Esophagus muscularis mucosa (tissue), 4 donors: ENCODE measurements at regions not wholly inside any gene's neighbourhood (a gene's known extent, or its start where the extent isn't known, plus 50 kb on each side); places are given as distances from the start of the nearest gene placed in this dataset.

Source experiments
- DNase-seq: peaks from one replicate; pipeline ENCODE4 v3.0.0-alpha.2; 2017; ENCODE audit errors: extremely low spot score
- H3K27ac ChIP-seq, 4 donors: fragments of 200-600 bp; sonication (generic); replicated peaks in 1 of 4; 1 replicate in 3 of 4; 2 replicates in 1 of 4; pipeline ENCODE4 v1.5.1; 2016 to 2019; ENCODE audit warnings: mild to moderate bottlenecking in 1 of 4
- H3K27me3 ChIP-seq, 4 donors: fragments of 200-600 bp; sonication (generic); one replicate each; pipeline versions ENCODE4 v1.5.1 to v1.6.0; 2016 to 2019
- H3K36me3 ChIP-seq, 4 donors: fragments of 200-600 bp; sonication (generic); one replicate each; pipeline ENCODE4 v1.5.1; 2016 to 2019
- H3K4me1 ChIP-seq, 4 donors: fragments of 200-600 bp; sonication (generic); one replicate each; pipeline ENCODE4 v1.5.1; 2016 to 2019
- H3K4me3 ChIP-seq, 4 donors: fragments of 200-600 bp; sonication (generic); 1 replicate in 2 of 4; 2 replicates in 2 of 4; pipeline ENCODE4 v1.5.1; 2016 to 2019; ENCODE audit warnings: mild to moderate bottlenecking in 4 of 4, moderate library complexity in 1 of 4
- H3K9me3 ChIP-seq, 4 donors: fragments of 200-600 bp; sonication (generic); 1 replicate in 3 of 4; 2 replicates in 1 of 4; pipeline ENCODE4 v1.5.1; 2016 to 2019
- EP300 ChIP-seq: sonication (generic); formaldehyde crosslinking; IDR thresholded peaks from one replicate; pipeline ENCODE4 v1.6.1; 2017; ENCODE audit warnings: antibody characterized with exemption
- POLR2A ChIP-seq: fragments of 450-650 bp; IDR thresholded peaks from one replicate; pipeline ENCODE4 v1.6.1; 2017; ENCODE audit warnings: antibody characterized with exemption, moderate library complexity, mild to moderate bottlenecking, low read depth
- POLR2AphosphoS5 ChIP-seq, 2 donors: sonication (generic); formaldehyde crosslinking; IDR thresholded peaks; one replicate each; pipeline ENCODE4 v1.6.1; 2017; ENCODE audit warnings: antibody characterized with exemption in 2 of 2
- WGBS: methylation state at CpG from one replicate; pipeline ENCODE4 v1.1.5; 2018; 5-methylcytosine and 5-hydroxymethylcytosine counted together
- intact Hi-C: fragments of 100-400 bp; cut with DNase I; formaldehyde crosslinking; loops from one replicate; pipeline ENCODE4 v1.15.1; 2023
- TF ChIP-seq, protein P1 (sequence below), 3 experiments: fragments of 200-600 bp in 2 of 3; fragments of 450-650 bp in 1 of 3; sonication (generic) in 2 of 3; IDR thresholded peaks; one replicate each; pipeline ENCODE4 v1.5.1; 2017 to 2019; ENCODE audit warnings: antibody characterized with exemption in 3 of 3, mild to moderate bottlenecking in 2 of 3, moderate library complexity in 1 of 3

DNA sequence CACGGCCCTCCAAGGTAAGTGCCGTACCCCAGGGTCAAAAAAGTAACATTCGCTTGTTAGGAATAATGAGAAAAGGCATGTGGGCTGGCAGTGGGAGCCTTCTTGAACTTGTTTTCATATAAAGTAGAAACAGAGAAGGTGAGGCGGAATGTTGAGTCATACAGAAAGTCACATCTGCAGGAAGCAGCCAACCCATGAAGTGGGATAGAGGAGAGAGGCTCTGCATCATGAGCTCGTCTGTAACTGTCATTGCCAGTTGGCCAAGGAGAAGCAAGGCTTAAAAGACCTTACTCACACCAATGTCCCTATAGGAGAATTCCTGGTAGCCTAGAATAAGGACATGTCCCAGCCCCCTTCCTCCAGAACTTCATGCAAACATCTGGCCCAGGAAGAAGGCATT, 253.3 kb downstream of the BUD13 start:
- Histone ChIP-seq H3K27ac (no peak overlapping the region), H3K9me3 (no peaks in the 10 kb centered on the region), H3K4me3 (no peak overlapping the region), H3K36me3 (no peaks in the 10 kb centered on the region), H3K27me3 (peaks cover 0 to 16% (median 0%) of the 10 kb centered on the region in 4 donors), H3K4me1 (no peaks in the 10 kb centered on the region)
- no peak for TF ChIP-seq POLR2AphosphoS5 (IDR thresholded peaks at IDR 0.05)
- TF ChIP-seq EP300 = no peak
- no peak for TF ChIP-seq POLR2A
- TF ChIP-seq, protein P1, sequence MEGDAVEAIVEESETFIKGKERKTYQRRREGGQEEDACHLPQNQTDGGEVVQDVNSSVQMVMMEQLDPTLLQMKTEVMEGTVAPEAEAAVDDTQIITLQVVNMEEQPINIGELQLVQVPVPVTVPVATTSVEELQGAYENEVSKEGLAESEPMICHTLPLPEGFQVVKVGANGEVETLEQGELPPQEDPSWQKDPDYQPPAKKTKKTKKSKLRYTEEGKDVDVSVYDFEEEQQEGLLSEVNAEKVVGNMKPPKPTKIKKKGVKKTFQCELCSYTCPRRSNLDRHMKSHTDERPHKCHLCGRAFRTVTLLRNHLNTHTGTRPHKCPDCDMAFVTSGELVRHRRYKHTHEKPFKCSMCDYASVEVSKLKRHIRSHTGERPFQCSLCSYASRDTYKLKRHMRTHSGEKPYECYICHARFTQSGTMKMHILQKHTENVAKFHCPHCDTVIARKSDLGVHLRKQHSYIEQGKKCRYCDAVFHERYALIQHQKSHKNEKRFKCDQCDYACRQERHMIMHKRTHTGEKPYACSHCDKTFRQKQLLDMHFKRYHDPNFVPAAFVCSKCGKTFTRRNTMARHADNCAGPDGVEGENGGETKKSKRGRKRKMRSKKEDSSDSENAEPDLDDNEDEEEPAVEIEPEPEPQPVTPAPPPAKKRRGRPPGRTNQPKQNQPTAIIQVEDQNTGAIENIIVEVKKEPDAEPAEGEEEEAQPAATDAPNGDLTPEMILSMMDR (IDR thresholded peaks at IDR 0.05) = no peak
- DNase-seq = no peak
- intact Hi-C loops = no loop called here
- 82% methylated on average over 5 of the region's 5 CpGs for WGBS

DNA sequence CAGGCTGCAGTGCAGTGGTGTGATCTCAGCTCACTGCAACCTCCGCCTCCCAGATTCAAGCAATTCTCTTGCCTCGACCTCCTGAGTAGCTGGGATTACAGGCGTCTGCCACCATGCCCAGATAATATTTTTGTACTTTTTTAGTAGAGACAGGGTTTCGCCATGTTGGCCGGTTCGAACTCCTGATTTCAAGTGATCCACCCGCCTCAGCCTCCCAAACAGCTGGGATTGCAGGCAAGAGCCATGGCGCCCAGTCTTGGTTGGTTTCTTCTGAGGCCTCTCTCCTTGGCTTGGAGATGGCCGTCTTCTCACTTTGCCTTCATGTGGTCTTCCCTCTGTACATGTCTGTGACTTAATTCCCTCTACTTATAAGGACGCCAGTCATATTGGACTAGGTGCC, 254.6 kb downstream of the BUD13 start:
- WGBS = 77% methylated on average over 10 of the region's 10 CpGs
- intact Hi-C loops = no loop called here
- no peaks in the 10 kb centered on the region for H3K9me3 ChIP-seq
- no peaks in the 10 kb centered on the region for H3K36me3 ChIP-seq
- no peak overlapping the region for H3K27ac ChIP-seq
- TF ChIP-seq EP300 (no peak), POLR2A (no peak), POLR2AphosphoS5 (IDR thresholded peaks at IDR 0.05) (no peak)
- TF ChIP-seq, protein P1 (IDR thresholded peaks at IDR 0.05) = no peak
- H3K4me3 ChIP-seq = no peak overlapping the region
- no peak for DNase-seq
- H3K27me3 ChIP-seq = peaks cover 0 to 24% (median 0%) of the 10 kb centered on the region in 4 donors
- H3K4me1 ChIP-seq = no peaks in the 10 kb centered on the region

DNA sequence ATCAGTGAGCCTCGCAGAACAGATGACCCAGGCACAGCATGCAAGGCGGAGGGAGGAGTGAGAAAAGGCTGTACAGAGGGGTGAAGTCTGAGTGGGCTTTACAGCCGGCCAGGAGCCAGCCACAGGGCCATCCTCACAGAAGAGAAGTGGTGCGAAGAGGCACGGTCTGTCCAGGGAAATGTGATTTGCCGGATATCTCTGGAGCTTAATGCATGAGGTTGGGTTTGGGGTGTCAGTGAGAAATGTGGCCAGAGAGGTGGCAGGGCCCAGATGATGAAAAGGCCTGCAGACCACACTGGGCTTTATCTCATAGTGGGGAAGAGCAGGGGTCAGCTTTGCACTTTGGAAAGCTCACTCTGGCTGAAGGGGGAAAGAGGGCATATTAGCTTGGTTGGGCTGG, 255.2 kb downstream of the BUD13 start:
- Histone ChIP-seq H3K27me3 (peaks cover 0 to 30% (median 0%) of the 10 kb centered on the region in 4 donors), H3K27ac (no peak overlapping the region), H3K9me3 (no peaks in the 10 kb centered on the region), H3K36me3 (no peaks in the 10 kb centered on the region), H3K4me1 (no peaks in the 10 kb centered on the region), H3K4me3 (no peak overlapping the region)
- TF ChIP-seq POLR2A (no peak), EP300 (no peak), POLR2AphosphoS5 (IDR thresholded peaks at IDR 0.05) (no peak)
- TF ChIP-seq, protein P1 (IDR thresholded peaks at IDR 0.05) = no peak
- no peak for DNase-seq
- WGBS = 64% methylated on average over 6 of the region's 6 CpGs
- intact Hi-C loops = no loop called here

DNA sequence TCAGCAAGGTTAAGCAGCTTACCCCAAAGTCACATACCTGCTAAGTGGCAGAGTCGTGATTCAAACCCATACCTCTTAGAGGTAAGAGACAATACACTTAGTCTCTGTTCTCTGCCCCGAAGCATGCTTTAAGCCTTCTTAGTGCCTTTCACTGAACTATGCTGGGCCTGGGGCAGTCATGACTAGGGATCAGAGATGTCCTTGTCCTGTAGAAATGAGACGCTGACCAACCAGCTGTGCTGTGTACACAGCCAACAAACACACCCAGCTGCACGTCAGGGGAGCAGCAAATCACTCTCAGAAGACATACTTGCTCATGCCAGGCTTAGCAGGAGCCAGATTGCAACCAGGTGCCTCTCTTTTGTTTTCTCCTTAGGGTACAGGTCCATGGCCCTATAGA, 255.7 kb downstream of the BUD13 start:
- intact Hi-C loops = no loop called here
- Histone ChIP-seq H3K27ac (no peak overlapping the region), H3K9me3 (no peaks in the 10 kb centered on the region), H3K4me1 (no peaks in the 10 kb centered on the region), H3K36me3 (no peaks in the 10 kb centered on the region), H3K4me3 (no peak overlapping the region), H3K27me3 (peaks cover 0 to 35% (median 0%) of the 10 kb centered on the region in 4 donors)
- DNase-seq = no peak
- TF ChIP-seq EP300 = no peak
- TF ChIP-seq, protein P1 (IDR thresholded peaks at IDR 0.05) = no peak
- no peak for TF ChIP-seq POLR2AphosphoS5 (IDR thresholded peaks at IDR 0.05)
- TF ChIP-seq POLR2A = no peak
- WGBS = 96% methylated on average over 2 of the region's 4 CpGs

DNA sequence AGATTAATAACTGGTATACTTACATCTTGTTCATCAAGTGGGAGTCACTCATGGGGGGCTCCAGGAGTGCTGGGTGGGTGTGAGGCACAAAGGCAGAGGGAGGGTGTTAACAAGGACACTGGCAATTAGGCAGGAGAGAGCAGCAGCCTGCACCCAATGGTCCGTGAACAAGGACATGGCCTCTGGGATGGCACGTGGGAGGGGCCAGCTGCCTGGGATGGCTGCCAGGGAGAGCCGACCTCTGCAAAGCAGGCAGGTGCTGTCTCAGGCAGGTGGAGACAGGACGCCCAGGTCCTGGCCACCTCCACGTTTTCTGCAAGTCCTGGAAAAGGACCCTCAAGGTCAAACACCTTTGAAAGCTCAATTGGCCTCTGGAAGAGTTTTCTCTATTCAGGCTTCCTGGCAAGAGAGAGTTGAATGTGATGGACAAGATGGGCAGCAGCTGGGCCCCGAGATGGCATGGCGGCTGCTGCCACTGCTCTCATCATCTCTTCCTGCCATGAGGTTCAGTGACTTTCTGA, 257.1 kb downstream of the BUD13 start:
- no peak for DNase-seq
- no peaks in the 10 kb centered on the region for H3K9me3 ChIP-seq
- no peak overlapping the region for H3K27ac ChIP-seq
- TF ChIP-seq EP300 = no peak
- TF ChIP-seq POLR2A = no peak
- no peak for TF ChIP-seq POLR2AphosphoS5 (IDR thresholded peaks at IDR 0.05)
- TF ChIP-seq, protein P1 (IDR thresholded peaks at IDR 0.05) = no peak
- 76% methylated on average over 4 of the region's 7 CpGs for WGBS
- intact Hi-C loops = no loop called here
- H3K27me3 ChIP-seq = peaks cover 0 to 44% (median 0%) of the 10 kb centered on the region in 4 donors
- no peaks in the 10 kb centered on the region for H3K36me3 ChIP-seq
- no peaks in the 10 kb centered on the region for H3K4me1 ChIP-seq
- H3K4me3 ChIP-seq = no peak overlapping the region
